Uterus (tissue), 2 donors: ENCODE measurements at regions not wholly inside any gene's neighbourhood (a gene's known extent, or its start where the extent isn't known, plus 50 kb on each side); places are given as distances from the start of the nearest gene placed in this dataset.

ENCODE experiments used
- CTCF ChIP-seq, 4 experiments: fragments of 200-600 bp in 2 of 4; fragments of 450-650 bp in 2 of 4; sonication (generic) in 2 of 4; IDR thresholded peaks; one replicate each; pipeline ENCODE4 v1.5.1; 2016 to 2019; ENCODE audit warnings: antibody characterized with exemption in 4 of 4, mild to moderate bottlenecking in 2 of 4, moderate library complexity in 1 of 4
- POLR2A ChIP-seq, 2 donors: fragments of 450-650 bp; IDR thresholded peaks; one replicate each; pipeline ENCODE4 v1.6.1; 2016; ENCODE audit warnings: antibody characterized with exemption in 2 of 2, mild to moderate bottlenecking in 1 of 2, moderate library complexity in 1 of 2

- no peak for TF ChIP-seq POLR2A (IDR thresholded peaks at IDR 0.05)
- no peak for TF ChIP-seq CTCF (IDR thresholded peaks at IDR 0.05)
Measured at GRCh38 chr12:25054076-25054782, 105.3 kb upstream of the BCAT1 start.
